Natural killer cell treated with Interleukin-12 subunit alpha and Interleukin-12 subunit beta and Interleukin-15 and Interleukin-18, amount 100 ng/mL, for 72 hours (primary cell): ENCODE measurements at regions not wholly inside any gene's neighbourhood (a gene's known extent, or its start where the extent isn't known, plus 50 kb on each side); places are given as distances from the start of the nearest gene placed in this dataset.

Experiments
- ATAC-seq, 2 donors: fragments of 150-1000 bp; cut with Tn5 transposase in 1 of 2; sonication (Bioruptor Pico), chemical (Tn5 transposase) in 1 of 2; 2 replicates each; pipeline ENCODE4 v1.10.0; 2021
- DNase-seq: peaks from one replicate; pipeline ENCODE4 v3.0.0; 2022; ENCODE audit warnings: low spot score
- H3K27ac Mint-ChIP-seq, 2 donors: 1 replicate in 1 of 2; 2 replicates in 1 of 2; pipeline ENCODE4 v1.8.0; 2022; ENCODE audit warnings: mixed read lengths in 2 of 2, mild to moderate bottlenecking in 1 of 2, moderate library complexity in 1 of 2
- H3K27me3 Mint-ChIP-seq, 2 donors: 1 replicate in 1 of 2; 2 replicates in 1 of 2; pipeline ENCODE4 v1.8.0; 2022; ENCODE audit warnings: mixed read lengths in 2 of 2
- H3K36me3 Mint-ChIP-seq: one replicate; pipeline ENCODE4 v1.8.0; 2022; ENCODE audit warnings: mixed read lengths
- H3K4me1 Mint-ChIP-seq, 2 donors: 1 replicate in 1 of 2; 2 replicates in 1 of 2; pipeline ENCODE4 v1.8.0; 2022; ENCODE audit warnings: low read depth in 2 of 2, mixed read lengths in 2 of 2, mild to moderate bottlenecking in 1 of 2
- H3K4me3 Mint-ChIP-seq: one replicate; pipeline ENCODE4 v1.8.0; 2022; ENCODE audit warnings: mixed read lengths
- H3K9me3 Mint-ChIP-seq: 2 replicates; pipeline ENCODE4 v1.8.0; 2022; ENCODE audit warnings: mixed read lengths

- H3K4me1 Mint-ChIP-seq = no peaks in the 10 kb centered on the region
- no peaks in the 10 kb centered on the region for H3K36me3 Mint-ChIP-seq
- no peaks in the 10 kb centered on the region for H3K9me3 Mint-ChIP-seq
- H3K4me3 Mint-ChIP-seq = no peak overlapping the region
- no peaks in the 10 kb centered on the region for H3K27me3 Mint-ChIP-seq
- ATAC-seq (no peak), DNase-seq (no peak)
- no peak overlapping the region for H3K27ac Mint-ChIP-seq
Observed at GRCh38 chr9:18208166-18209059, 265.5 kb upstream of the ADAMTSL1 start.

- no peak overlapping the region for H3K27ac Mint-ChIP-seq
- H3K27me3 Mint-ChIP-seq = no peaks in the 10 kb centered on the region
- ATAC-seq = no peak
- no peaks in the 10 kb centered on the region for H3K36me3 Mint-ChIP-seq
- H3K4me3 Mint-ChIP-seq = no peak overlapping the region
- H3K9me3 Mint-ChIP-seq = peaks cover 4% of the 10 kb centered on the region
- no peaks in the 10 kb centered on the region for H3K4me1 Mint-ChIP-seq
- DNase-seq = no peak
Observed at GRCh38 chr9:18215626-18216025, 258.3 kb upstream of the ADAMTSL1 start.

DNA sequence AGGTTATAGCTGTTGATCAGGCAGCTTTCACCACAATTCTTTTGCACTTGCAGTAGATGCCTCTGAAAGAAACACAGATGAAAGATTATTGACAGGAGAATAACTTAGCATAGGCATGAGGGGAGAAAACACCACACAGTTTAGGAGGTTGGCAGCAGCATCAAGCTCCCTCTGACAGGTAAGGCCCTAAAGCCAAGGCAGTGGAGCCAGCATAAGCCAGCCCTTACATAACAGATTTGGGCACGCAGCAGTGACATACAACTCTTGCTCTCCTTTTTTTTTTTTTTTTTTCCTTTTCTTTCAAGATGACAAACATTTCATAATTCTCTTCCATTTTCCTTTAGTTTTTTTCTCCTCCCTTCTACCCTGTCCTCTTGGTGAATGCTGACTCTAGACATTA, 257.6 kb upstream of the ADAMTSL1 start:
- no peaks in the 10 kb centered on the region for H3K36me3 Mint-ChIP-seq
- no peaks in the 10 kb centered on the region for H3K27me3 Mint-ChIP-seq
- DNase-seq = no peak
- no peak for ATAC-seq
- H3K9me3 Mint-ChIP-seq = peaks cover 4% of the 10 kb centered on the region
- no peak overlapping the region for H3K27ac Mint-ChIP-seq
- no peaks in the 10 kb centered on the region for H3K4me1 Mint-ChIP-seq
- H3K4me3 Mint-ChIP-seq = no peak overlapping the region

- H3K9me3 Mint-ChIP-seq = peaks cover 3% of the 10 kb centered on the region
Observed at GRCh38 chr9:18228101-18228500, 245.9 kb upstream of the ADAMTSL1 start.

GRCh38 chr9:18229992-18230676, 243.8 kb upstream of the ADAMTSL1 start:
- no peaks in the 10 kb centered on the region for H3K36me3 Mint-ChIP-seq
- H3K4me1 Mint-ChIP-seq = no peaks in the 10 kb centered on the region
- no peak for ATAC-seq
- no peak overlapping the region for H3K4me3 Mint-ChIP-seq
- H3K27me3 Mint-ChIP-seq = peaks cover 5 to 6% of the 10 kb centered on the region in 2 donors
- no peak for DNase-seq
- H3K27ac Mint-ChIP-seq = no peak overlapping the region
- H3K9me3 Mint-ChIP-seq = peaks cover 3% of the 10 kb centered on the region

More at GRCh38 chr9:18228101-18228500, 245.9 kb upstream of the ADAMTSL1 start:
- ATAC-seq (no peak), DNase-seq (no peak)
- Mint-ChIP-seq H3K27ac (no peak overlapping the region), H3K27me3 (peaks cover 5 to 6% of the 10 kb centered on the region in 2 donors), H3K4me1 (no peaks in the 10 kb centered on the region), H3K36me3 (no peaks in the 10 kb centered on the region), H3K4me3 (no peak overlapping the region)

GRCh38 chr9:18233311-18233710, 240.6 kb upstream of the ADAMTSL1 start:
- peaks cover 3% of the 10 kb centered on the region for H3K9me3 Mint-ChIP-seq
- H3K4me1 Mint-ChIP-seq = no peaks in the 10 kb centered on the region
- no peak overlapping the region for H3K4me3 Mint-ChIP-seq
- ATAC-seq = no peak
- no peak overlapping the region for H3K27ac Mint-ChIP-seq
- H3K27me3 Mint-ChIP-seq = peaks cover 0 to 6% of the 10 kb centered on the region in 2 donors
- no peaks in the 10 kb centered on the region for H3K36me3 Mint-ChIP-seq
- no peak for DNase-seq

DNA sequence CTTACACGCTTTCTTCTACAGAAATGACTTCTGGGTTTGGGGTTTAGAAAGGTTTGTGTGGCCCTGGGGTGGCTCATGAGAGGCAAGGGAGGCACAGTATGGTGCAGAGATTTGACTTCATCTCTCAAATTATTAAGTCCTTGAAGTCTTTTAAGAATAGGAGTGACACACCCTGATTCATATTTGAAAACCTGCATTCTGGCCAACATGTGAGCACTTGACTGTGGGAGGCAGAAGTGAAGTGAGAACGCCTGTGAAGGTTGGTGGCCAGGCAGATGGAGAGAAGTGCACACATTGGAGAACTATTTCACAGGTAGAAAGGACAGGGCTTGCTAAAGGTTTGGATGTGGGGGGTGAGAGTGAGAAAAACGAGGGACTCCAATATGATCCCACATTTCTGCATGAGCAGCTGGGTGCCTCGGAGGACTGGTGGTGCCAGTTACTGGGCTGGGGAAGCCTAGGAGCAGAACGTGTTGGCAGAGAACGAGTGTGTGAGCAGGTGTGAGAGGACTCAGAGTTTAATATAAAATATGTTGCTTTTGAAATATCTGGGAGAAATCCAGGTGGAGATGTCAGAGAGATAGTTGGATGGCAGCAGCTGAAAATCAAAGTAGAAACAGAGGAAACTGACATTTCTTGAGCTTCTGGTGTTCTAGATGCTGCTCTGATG, 240.0 kb upstream of the ADAMTSL1 start:
- ATAC-seq (no peak), DNase-seq (no peak)
- Mint-ChIP-seq H3K9me3 (peaks cover 3% of the 10 kb centered on the region), H3K27ac (no peak overlapping the region), H3K36me3 (no peaks in the 10 kb centered on the region), H3K4me1 (no peaks in the 10 kb centered on the region), H3K4me3 (no peak overlapping the region), H3K27me3 (peaks cover 0 to 6% of the 10 kb centered on the region in 2 donors)

GRCh38 chr9:18235181-18235908, 238.6 kb upstream of the ADAMTSL1 start:
- Mint-ChIP-seq H3K4me3 (no peak overlapping the region), H3K27me3 (peaks cover 0 to 6% of the 10 kb centered on the region in 2 donors), H3K4me1 (no peaks in the 10 kb centered on the region), H3K36me3 (no peaks in the 10 kb centered on the region), H3K9me3 (peaks cover 3% of the 10 kb centered on the region), H3K27ac (no peak overlapping the region)
- DNase-seq (no peak), ATAC-seq (no peak)

DNA sequence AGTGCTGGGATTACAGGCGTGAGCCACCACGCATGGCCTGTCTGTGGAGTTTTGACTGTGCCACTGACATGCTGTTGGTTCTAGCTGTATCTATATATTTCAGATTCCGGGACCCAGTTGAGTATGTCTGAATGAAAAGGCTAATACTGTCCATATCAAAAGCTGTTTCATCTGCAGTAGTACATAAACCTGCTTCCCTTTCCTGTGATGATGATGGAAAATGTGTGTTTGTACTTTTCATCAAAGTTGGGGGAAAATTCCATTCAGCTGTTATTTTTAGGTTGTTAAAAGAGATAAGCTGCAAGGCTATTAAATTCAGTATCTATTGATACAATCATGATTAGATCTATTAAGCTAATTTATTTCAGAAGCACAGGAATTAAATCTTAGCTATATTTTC, 237.6 kb upstream of the ADAMTSL1 start:
- peaks cover 5 to 8% of the 10 kb centered on the region in 2 donors for H3K27me3 Mint-ChIP-seq
- no peaks in the 10 kb centered on the region for H3K36me3 Mint-ChIP-seq
- no peak overlapping the region for H3K4me3 Mint-ChIP-seq
- no peak for ATAC-seq
- H3K27ac Mint-ChIP-seq = no peak overlapping the region
- peaks cover 6% of the 10 kb centered on the region for H3K9me3 Mint-ChIP-seq
- no peak for DNase-seq
- H3K4me1 Mint-ChIP-seq = peaks cover 0 to 4% of the 10 kb centered on the region in 2 donors

DNA sequence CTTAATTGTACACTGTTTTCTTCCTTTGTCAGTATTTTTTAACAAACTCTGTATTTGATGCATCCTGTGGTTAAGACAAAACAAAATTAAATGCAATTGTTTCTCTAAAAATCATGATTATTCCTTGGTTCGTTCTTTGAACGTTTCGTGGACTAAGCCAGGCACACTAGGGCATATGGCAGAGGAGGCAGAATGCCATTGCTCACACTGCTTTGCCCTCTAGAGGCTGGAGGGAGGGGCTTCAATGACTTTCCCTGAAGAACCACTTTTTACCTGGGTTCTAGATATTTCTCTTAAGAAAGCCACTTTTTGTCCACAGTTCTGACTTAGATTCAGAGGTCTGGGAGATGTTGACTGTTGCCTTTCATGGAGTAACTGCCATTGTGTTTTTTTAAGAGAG, 236.2 kb upstream of the ADAMTSL1 start:
- H3K27ac Mint-ChIP-seq = no peak overlapping the region
- no peak overlapping the region for H3K4me3 Mint-ChIP-seq
- H3K36me3 Mint-ChIP-seq = no peaks in the 10 kb centered on the region

DNA sequence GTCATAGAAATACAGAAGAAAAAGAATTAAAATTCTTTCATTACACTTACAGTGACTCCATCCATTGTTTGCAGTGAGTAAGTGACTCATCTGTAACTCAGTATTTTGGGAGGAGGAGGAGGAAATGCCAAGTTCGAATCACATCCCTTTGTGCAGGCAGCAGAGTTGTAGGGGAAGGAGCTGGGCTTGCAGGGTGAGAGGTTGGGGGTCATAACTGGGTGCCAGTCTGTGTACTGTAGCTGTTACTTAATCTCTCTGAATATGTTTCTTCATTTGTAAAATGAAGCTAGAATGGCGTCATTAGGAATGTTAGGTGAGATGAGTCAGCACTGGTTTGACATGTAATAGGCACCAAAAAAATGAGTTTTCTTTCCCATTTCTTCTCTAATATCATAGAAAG, 235.7 kb upstream of the ADAMTSL1 start:
- H3K4me3 Mint-ChIP-seq = no peak overlapping the region
- H3K4me1 Mint-ChIP-seq = peaks cover 0 to 5% of the 10 kb centered on the region in 2 donors
- ATAC-seq = no peak
- H3K27me3 Mint-ChIP-seq = peaks cover 2 to 9% of the 10 kb centered on the region in 2 donors
- H3K27ac Mint-ChIP-seq = no peak overlapping the region
- peaks cover 1% of the 10 kb centered on the region for H3K36me3 Mint-ChIP-seq
- peaks cover 5% of the 10 kb centered on the region for H3K9me3 Mint-ChIP-seq
- no peak for DNase-seq

More for the DNA sequence above, 236.2 kb upstream of the ADAMTSL1 start:
- H3K27me3 Mint-ChIP-seq = peaks cover 2 to 8% of the 10 kb centered on the region in 2 donors
- no peak for DNase-seq
- H3K4me1 Mint-ChIP-seq = peaks cover 0 to 5% of the 10 kb centered on the region in 2 donors
- ATAC-seq = no peak
- peaks cover 3% of the 10 kb centered on the region for H3K9me3 Mint-ChIP-seq

GRCh38 chr9:18238752-18239447, 235.1 kb upstream of the ADAMTSL1 start:
- H3K4me3 Mint-ChIP-seq = no peak overlapping the region
- H3K27me3 Mint-ChIP-seq = peaks cover 2 to 16% of the 10 kb centered on the region in 2 donors
- ATAC-seq (no peak), DNase-seq (no peak)
- peaks cover 9% of the 10 kb centered on the region for H3K9me3 Mint-ChIP-seq
- H3K27ac Mint-ChIP-seq = no peak overlapping the region
- peaks cover 0 to 5% of the 10 kb centered on the region in 2 donors for H3K4me1 Mint-ChIP-seq
- peaks cover 7% of the 10 kb centered on the region for H3K36me3 Mint-ChIP-seq

GRCh38 chr9:18240213-18240612, 233.7 kb upstream of the ADAMTSL1 start:
- Mint-ChIP-seq H3K9me3 (peaks cover 15% of the 10 kb centered on the region), H3K36me3 (peaks cover 7% of the 10 kb centered on the region), H3K4me1 (peaks cover 0 to 5% of the 10 kb centered on the region in 2 donors), H3K27ac (no peak overlapping the region), H3K4me3 (no peak overlapping the region), H3K27me3 (peaks cover 6 to 26% of the 10 kb centered on the region in 2 donors)
- ATAC-seq (no peak), DNase-seq (no peak)
